WTC11 (cell line): ENCODE measurements at regions not wholly inside any gene's neighbourhood (a gene's known extent, or its start where the extent isn't known, plus 50 kb on each side); places are given as distances from the start of the nearest gene placed in this dataset.

ENCODE experiments used
- ATAC-seq: fragments of 200-7000 bp; cut with Tn5 transposase; 2 replicates; pipeline ENCODE4 v1.10.0; 2021; ENCODE audit warnings: mild to moderate bottlenecking, moderate library complexity
- CTCF ChIA-PET: fragments of 300-600 bp; sonication (Branson Sonifier 250); formaldehyde crosslinking; loops from one replicate; lab custom pipeline; 2021; ENCODE audit warnings: antibody characterized with exemption; lab: Charles Lee
- POLR2A ChIA-PET: fragments of 350-600 bp; sonication (Branson Sonifier 250); formaldehyde crosslinking; loops from one replicate; lab custom pipeline; 2021; ENCODE audit warnings: antibody characterized with exemption; lab: Charles Lee
- DNase-seq: peaks from one replicate; pipeline ENCODE4 v3.0.0; 2021; ENCODE audit warnings: low spot score
- H3K27ac Mint-ChIP-seq: 2 replicates; pipeline ENCODE4 v1.8.0; 2021; ENCODE audit warnings: mixed read lengths
- H3K27me3 Mint-ChIP-seq: 2 replicates; pipeline ENCODE4 v1.8.0; 2021; ENCODE audit warnings: low read depth, mild to moderate bottlenecking, moderate library complexity, mixed read lengths
- H3K36me3 Mint-ChIP-seq: 2 replicates; pipeline ENCODE4 v1.8.0; 2021; ENCODE audit warnings: mixed read lengths
- H3K4me1 Mint-ChIP-seq: 2 replicates; pipeline ENCODE4 v1.8.0; 2022; ENCODE audit warnings: mixed read lengths
- H3K4me3 Mint-ChIP-seq: 2 replicates; pipeline ENCODE4 v1.8.0; 2021; ENCODE audit warnings: mild to moderate bottlenecking, moderate library complexity, mixed read lengths
- H3K9me3 Mint-ChIP-seq: 2 replicates; pipeline ENCODE4 v1.8.0; 2021; ENCODE audit warnings: mixed read lengths
- ARID4B ChIP-seq: sonication (generic); formaldehyde crosslinking; IDR thresholded peaks from 2 replicates; pipeline ENCODE4 v1.8.0; 2023; ENCODE audit warnings: missing genetic modification reagents, mild to moderate bottlenecking, borderline replicate concordance
- CREB1 ChIP-seq: sonication (generic); formaldehyde crosslinking; IDR thresholded peaks from 2 replicates; pipeline ENCODE4 v1.8.0; 2023; ENCODE audit warnings: mild to moderate bottlenecking, missing genetic modification reagents
- CTCF ChIP-seq: fragments of 200-600 bp; IDR thresholded peaks from 2 replicates; pipeline ENCODE4 v1.8.0; 2022; ENCODE audit warnings: antibody characterized with exemption
- ERG ChIP-seq: fragments of 250-450 bp; sonication (Bioruptor Pico); IDR thresholded peaks from 2 replicates; pipeline ENCODE4 v1.8.0; 2021; ENCODE audit warnings: mild to moderate bottlenecking
- ESRRA ChIP-seq: sonication (generic); formaldehyde crosslinking; IDR thresholded peaks from 2 replicates; pipeline ENCODE4 v1.8.1; 2022; ENCODE audit warnings: mild to moderate bottlenecking, missing genetic modification reagents, borderline replicate concordance
- FOXP4 ChIP-seq: sonication (generic); formaldehyde crosslinking; IDR thresholded peaks from 2 replicates; pipeline ENCODE4 v1.8.0; 2022; ENCODE audit warnings: mild to moderate bottlenecking, missing genetic modification reagents
- JUN ChIP-seq: sonication (generic); formaldehyde crosslinking; IDR thresholded peaks from 2 replicates; pipeline ENCODE4 v1.8.0; 2023; ENCODE audit warnings: mild to moderate bottlenecking, missing genetic modification reagents
- NFE2L1 ChIP-seq: sonication (generic); formaldehyde crosslinking; IDR thresholded peaks from 2 replicates; pipeline ENCODE4 v1.8.1; 2023; ENCODE audit warnings: missing genetic modification reagents
- NR2C2 ChIP-seq: sonication (generic); formaldehyde crosslinking; IDR thresholded peaks from 2 replicates; pipeline ENCODE4 v1.8.0; 2022; ENCODE audit warnings: mild to moderate bottlenecking, missing genetic modification reagents
- RELA ChIP-seq: sonication (generic); formaldehyde crosslinking; IDR thresholded peaks from 2 replicates; pipeline ENCODE4 v1.8.1; 2022; ENCODE audit warnings: missing genetic modification reagents, mild to moderate bottlenecking, borderline replicate concordance
- SOX15 ChIP-seq: fragments of 250-450 bp; sonication (Bioruptor Pico); IDR thresholded peaks from 2 replicates; pipeline ENCODE4 v1.9.0; 2021; ENCODE audit warnings: mild to moderate bottlenecking
- SP1 ChIP-seq: sonication (generic); formaldehyde crosslinking; conservative IDR thresholded peaks from 2 replicates; pipeline ENCODE4 v1.8.1; 2022; ENCODE audit warnings: missing genetic modification reagents
- TCF7 ChIP-seq: sonication (generic); formaldehyde crosslinking; IDR thresholded peaks from 2 replicates; pipeline ENCODE4 v1.8.0; 2022; ENCODE audit warnings: mild to moderate bottlenecking, low read depth, missing genetic modification reagents, moderate library complexity
- TP53 ChIP-seq: sonication (generic); formaldehyde crosslinking; IDR thresholded peaks from 2 replicates; pipeline ENCODE4 v1.8.1; 2023; ENCODE audit warnings: mild to moderate bottlenecking, missing genetic modification reagents
- ZNF138 ChIP-seq: sonication (generic); formaldehyde crosslinking; conservative IDR thresholded peaks from 2 replicates; pipeline ENCODE4 v1.8.1; 2022; ENCODE audit warnings: mild to moderate bottlenecking, moderate library complexity, missing genetic modification reagents
- ZNF232 ChIP-seq: sonication (generic); formaldehyde crosslinking; IDR thresholded peaks from 2 replicates; pipeline ENCODE4 v1.8.0; 2022; ENCODE audit warnings: mild to moderate bottlenecking, missing genetic modification reagents
- ZNF281 ChIP-seq: sonication (generic); formaldehyde crosslinking; IDR thresholded peaks from 2 replicates; pipeline ENCODE4 v1.8.0; 2023; ENCODE audit warnings: mild to moderate bottlenecking, missing genetic modification reagents
- ZNF396 ChIP-seq: fragments of 250-450 bp; sonication (Bioruptor Pico); IDR thresholded peaks from 2 replicates; pipeline ENCODE4 v1.8.0; 2021; ENCODE audit warnings: mild to moderate bottlenecking, moderate library complexity, borderline replicate concordance

- Mint-ChIP-seq H3K9me3 (peaks cover 5% of the 10 kb centered on the region), H3K36me3 (no peaks in the 10 kb centered on the region), H3K4me1 (no peaks in the 10 kb centered on the region), H3K27ac (no peak overlapping the region), H3K4me3 (no peak overlapping the region), H3K27me3 (no peaks in the 10 kb centered on the region; the same call in 1 of the 2 replicates)
- no peak for ATAC-seq
- ChIA-PET CTCF (no interaction called here), POLR2A (no interaction called here)
- no peak for DNase-seq
- TF ChIP-seq ERG (CRISPR knock-in tag) (no peak), TCF7 (CRISPR knock-in tag) (no peak), JUN (CRISPR knock-in tag) (no peak)
- TF ChIP-seq, all 79 proteins: peak for 0
Observed at GRCh38 chr3:40645883-40646282, 121.1 kb downstream of the ZNF621 start.

- DNase-seq (no peak), ATAC-seq (no peak)
- no peaks in the 10 kb centered on the region for H3K9me3 Mint-ChIP-seq
- no peak overlapping the region for H3K27ac Mint-ChIP-seq
- H3K4me3 Mint-ChIP-seq = no peak overlapping the region
- H3K27me3 Mint-ChIP-seq = no peaks in the 10 kb centered on the region
- CTCF ChIA-PET = no interaction called here
- no peak for TF ChIP-seq FOXP4 (CRISPR knock-in tag)
- TF ChIP-seq SP1 (CRISPR knock-in tag) = no peak
- POLR2A ChIA-PET = no interaction called here
- H3K4me1 Mint-ChIP-seq = no peaks in the 10 kb centered on the region
- H3K36me3 Mint-ChIP-seq = no peaks in the 10 kb centered on the region
Observed at GRCh38 chr3:40649346-40649745, 124.6 kb downstream of the ZNF621 start.

- Mint-ChIP-seq H3K27me3 (no peaks in the 10 kb centered on the region; the same call in 1 of the 2 replicates), H3K9me3 (no peaks in the 10 kb centered on the region), H3K4me1 (no peaks in the 10 kb centered on the region), H3K4me3 (no peak overlapping the region), H3K36me3 (no peaks in the 10 kb centered on the region), H3K27ac (no peak overlapping the region)
- ChIA-PET CTCF (no interaction called here), POLR2A (no interaction called here)
- ATAC-seq = no peak
- DNase-seq = peak; percentile 12
- TF ChIP-seq TP53 (CRISPR knock-in tag) (no peak), ESRRA (CRISPR knock-in tag) (no peak), ARID4B (CRISPR knock-in tag) (no peak), SOX15 (no peak), NFE2L1 (CRISPR knock-in tag) (no peak), CREB1 (no peak), RELA (CRISPR knock-in tag) (no peak), CTCF (no peak), ZNF232 (CRISPR knock-in tag) (no peak), FOXP4 (CRISPR knock-in tag) (no peak), ZNF138 (no peak), ZNF396 (CRISPR knock-in tag) (no peak), ZNF281 (CRISPR knock-in tag) (no peak), NR2C2 (CRISPR knock-in tag) (no peak)
Observed at GRCh38 chr3:40652072-40652471, 127.3 kb downstream of the ZNF621 start.
